ENCODE measurements at regions not wholly inside any gene's neighbourhood (a gene's known extent, or its start where the extent isn't known, plus 50 kb on each side); places are given as distances from the start of the nearest gene placed in this dataset.

DNA sequence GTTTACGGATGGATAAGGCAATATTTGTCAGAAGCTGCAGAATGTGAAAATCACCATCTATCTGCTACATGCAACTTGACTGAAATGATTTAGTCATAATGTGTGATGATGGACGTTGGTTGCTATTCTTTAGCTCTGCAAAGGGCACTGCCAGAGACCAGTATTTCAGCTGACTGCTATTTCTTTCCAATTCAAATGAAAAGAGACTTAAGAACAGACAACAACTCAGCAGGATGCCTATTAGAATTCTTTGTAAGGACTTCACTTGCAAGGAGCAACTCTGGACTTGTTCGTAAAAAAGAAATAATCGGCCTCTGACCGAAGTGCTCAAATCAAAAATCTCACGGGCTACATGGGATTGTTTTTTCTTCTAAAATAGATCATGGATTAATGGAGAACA is 262.7 kb downstream of the DHX15 start:
- no peak for TF ChIP-seq TAF1 (IDR thresholded peaks at IDR 0.05; ENCODE audit: borderline replicate concordance, low read depth, low read length)
- no peak for TF ChIP-seq POLR2A (IDR thresholded peaks at IDR 0.05; ENCODE audit: low read depth, low read length)
- no peak for TF ChIP-seq POLR2AphosphoS5 (IDR thresholded peaks at IDR 0.05; ENCODE audit: low read depth, low read length)
- no peak for FAIRE-seq
- no peak for DNase-seq (ENCODE audit: insufficient read length)

DNA sequence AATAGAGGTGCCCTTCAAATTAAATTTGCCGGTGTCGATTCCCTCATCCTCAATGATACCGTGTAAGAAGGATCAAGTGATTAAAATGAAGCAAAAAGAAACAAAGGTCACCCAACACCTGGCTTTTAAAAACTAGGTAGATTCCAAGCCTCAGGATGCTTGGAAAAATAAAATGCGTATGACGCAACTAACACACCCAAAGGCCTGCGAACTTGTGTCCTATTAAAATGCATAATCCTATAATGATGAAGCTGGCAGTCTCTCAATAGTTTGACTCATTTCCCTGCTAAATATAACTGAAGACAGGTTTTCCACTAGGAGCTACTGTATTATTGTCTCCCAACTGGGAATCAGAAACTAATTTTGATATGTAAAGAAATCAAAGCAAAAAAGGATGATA is 263.2 kb downstream of the DHX15 start:
- FAIRE-seq (no peak), DNase-seq (ENCODE audit: insufficient read length) (no peak)
- no peak for TF ChIP-seq POLR2AphosphoS5 (IDR thresholded peaks at IDR 0.05; ENCODE audit: low read depth, low read length)
- TF ChIP-seq POLR2A (IDR thresholded peaks at IDR 0.05; ENCODE audit: low read depth, low read length) = no peak
- TF ChIP-seq TAF1 (IDR thresholded peaks at IDR 0.05; ENCODE audit: borderline replicate concordance, low read depth, low read length) = no peak

DNA sequence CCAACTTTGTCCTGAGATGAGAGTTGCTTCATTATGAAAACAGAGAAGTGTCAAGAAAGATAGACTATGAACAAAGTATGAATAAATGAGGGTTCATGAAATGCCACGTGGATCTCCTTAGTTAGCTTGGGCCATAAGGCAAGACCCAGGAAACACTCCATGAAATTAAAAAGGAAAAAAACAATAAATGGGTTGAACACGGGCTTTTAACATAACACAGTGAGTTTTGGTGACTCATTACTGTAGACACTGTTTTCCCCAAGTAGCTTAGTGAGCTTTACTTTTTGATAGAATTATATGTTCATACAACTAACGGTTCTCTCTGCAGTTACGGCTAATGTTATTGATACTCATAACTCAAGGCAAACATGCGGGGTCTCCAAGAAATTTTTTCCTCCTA is 265.0 kb downstream of the DHX15 start:
- FAIRE-seq (no peak), DNase-seq (ENCODE audit: insufficient read length) (no peak)
- TF ChIP-seq POLR2A (IDR thresholded peaks at IDR 0.05; ENCODE audit: low read depth, low read length) (no peak), TAF1 (IDR thresholded peaks at IDR 0.05; ENCODE audit: borderline replicate concordance, low read depth, low read length) (no peak), POLR2AphosphoS5 (IDR thresholded peaks at IDR 0.05; ENCODE audit: low read depth, low read length) (no peak)

DNA sequence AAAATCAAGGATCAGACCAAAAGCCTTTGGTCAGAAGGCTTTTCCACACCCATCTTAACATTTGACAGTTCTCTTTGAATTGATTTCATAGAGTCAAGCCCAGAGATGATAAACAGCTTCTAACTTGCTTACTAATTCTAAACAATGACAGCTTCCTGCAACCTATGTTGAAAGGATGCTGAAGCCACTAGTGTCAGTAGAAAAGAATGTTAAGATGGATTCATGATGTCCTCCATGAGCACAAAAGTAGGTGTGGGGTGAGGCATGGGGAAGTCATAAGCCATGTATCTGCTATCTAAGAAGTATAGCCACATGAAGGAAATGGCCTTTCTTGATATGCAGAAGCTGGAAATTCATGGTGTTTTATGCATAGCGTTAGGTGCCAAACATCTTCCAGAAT is 269.3 kb downstream of the DHX15 start:
- FAIRE-seq (no peak), DNase-seq (ENCODE audit: insufficient read length) (no peak)
- TF ChIP-seq POLR2AphosphoS5 (IDR thresholded peaks at IDR 0.05; ENCODE audit: low read depth, low read length) = no peak
- TF ChIP-seq TAF1 (IDR thresholded peaks at IDR 0.05; ENCODE audit: borderline replicate concordance, low read depth, low read length) = no peak
- no peak for TF ChIP-seq POLR2A (IDR thresholded peaks at IDR 0.05; ENCODE audit: low read depth, low read length)

DNA sequence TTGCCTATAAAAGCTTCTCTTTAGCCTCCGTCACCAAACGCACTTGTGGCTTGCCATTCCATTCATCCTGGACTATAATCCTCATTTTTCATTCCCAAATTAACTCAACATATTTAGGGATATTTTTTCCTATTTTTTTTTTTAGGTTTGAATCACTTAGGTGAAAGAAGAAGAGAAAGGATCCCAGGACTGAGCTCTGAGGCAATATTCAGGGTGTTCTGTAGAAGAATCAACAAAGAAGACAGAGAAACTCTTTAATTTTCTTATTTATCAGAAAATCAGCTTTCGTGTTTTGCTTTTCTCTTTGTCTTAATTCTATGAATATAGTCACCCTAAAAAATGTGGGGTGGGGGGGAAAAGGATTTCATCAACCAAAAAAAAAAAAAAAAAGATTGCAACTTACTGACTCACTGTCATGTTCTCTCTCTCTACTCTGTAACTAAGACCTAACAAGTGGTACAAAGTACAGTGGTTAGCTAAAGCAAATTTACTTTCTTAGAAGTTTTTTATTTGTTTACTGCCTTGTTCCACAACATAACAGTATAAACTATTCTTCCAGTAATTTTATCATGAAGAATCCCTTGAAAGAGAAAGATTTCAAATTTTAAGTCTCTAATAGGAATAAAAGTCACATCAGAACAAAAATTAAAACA is 272.0 kb downstream of the DHX15 start:
- FAIRE-seq = no peak
- TF ChIP-seq POLR2AphosphoS5 (IDR thresholded peaks at IDR 0.05; ENCODE audit: low read depth, low read length) (no peak), POLR2A (IDR thresholded peaks at IDR 0.05; ENCODE audit: low read depth, low read length) (no peak), TAF1 (IDR thresholded peaks at IDR 0.05; ENCODE audit: borderline replicate concordance, low read depth, low read length) (no peak)

DNA sequence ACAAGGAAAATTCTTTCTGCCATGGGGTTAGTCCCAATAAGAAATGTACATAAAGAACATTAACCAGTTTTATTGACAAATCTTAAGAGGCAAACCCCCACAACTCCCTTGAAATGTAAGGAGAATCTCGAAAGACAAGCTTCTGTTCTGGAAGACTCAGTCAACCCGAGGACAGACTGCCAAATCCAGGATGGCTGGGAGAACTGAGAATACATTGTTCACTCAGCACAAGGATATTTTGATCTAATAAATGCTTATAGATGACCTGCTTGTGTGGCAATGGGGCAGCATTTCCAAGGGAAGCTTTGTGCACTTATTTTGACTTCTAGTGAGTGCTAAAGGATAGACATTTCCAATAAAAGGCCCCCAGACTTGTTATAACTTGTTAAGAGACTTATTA is 280.4 kb downstream of the DHX15 start:
- no peak for TF ChIP-seq TAF1 (IDR thresholded peaks at IDR 0.05; ENCODE audit: borderline replicate concordance, low read depth, low read length)
- no peak for TF ChIP-seq POLR2AphosphoS5 (IDR thresholded peaks at IDR 0.05; ENCODE audit: low read depth, low read length)
- no peak for TF ChIP-seq POLR2A (IDR thresholded peaks at IDR 0.05; ENCODE audit: low read depth, low read length)
- no peak for DNase-seq (ENCODE audit: insufficient read length)
- no peak for FAIRE-seq

More for the DNA sequence above, 272.0 kb downstream of the DHX15 start:
- DNase-seq (ENCODE audit: insufficient read length) = no peak

DNA sequence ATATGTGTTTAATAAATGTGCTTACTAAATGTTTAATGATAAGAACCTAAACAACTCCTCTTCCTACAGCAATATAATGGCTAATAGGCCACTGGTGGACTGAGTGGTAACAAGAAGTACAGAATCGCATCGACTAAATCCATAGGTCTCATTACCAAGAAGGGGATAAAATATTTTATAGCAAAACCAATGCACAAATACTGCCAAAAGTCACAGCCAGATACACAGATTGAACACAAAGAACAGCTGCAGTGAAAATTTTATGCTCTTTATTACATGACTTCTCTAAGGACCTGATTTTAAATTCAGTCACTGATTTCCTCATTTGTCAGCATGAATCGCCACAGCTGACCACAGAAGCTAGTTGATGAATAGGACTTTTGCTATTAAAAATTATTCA is 285.4 kb downstream of the DHX15 start:
- TF ChIP-seq POLR2A (IDR thresholded peaks at IDR 0.05; ENCODE audit: low read depth, low read length) (no peak), TAF1 (IDR thresholded peaks at IDR 0.05; ENCODE audit: borderline replicate concordance, low read depth, low read length) (no peak), POLR2AphosphoS5 (IDR thresholded peaks at IDR 0.05; ENCODE audit: low read depth, low read length) (no peak)
- no peak for DNase-seq (ENCODE audit: insufficient read length)
- no peak for FAIRE-seq

DNA sequence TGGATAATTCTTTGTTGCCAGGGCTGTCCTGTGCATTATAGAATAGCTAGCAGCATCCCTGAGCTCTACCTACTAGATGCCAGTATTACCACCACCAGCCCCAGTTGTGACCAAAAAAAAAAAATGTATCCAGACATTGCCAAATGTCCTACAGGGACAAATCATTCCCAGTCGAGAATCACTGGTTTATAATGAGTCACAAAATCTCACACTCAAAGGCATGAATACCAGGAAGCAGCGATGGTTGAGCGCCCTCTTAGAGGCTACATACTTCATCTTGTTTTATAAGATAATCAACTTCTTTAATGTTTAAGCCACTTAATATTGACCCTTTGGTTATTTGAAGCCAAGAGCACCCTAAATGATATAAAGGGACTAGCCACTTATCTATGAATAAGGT is 297.3 kb downstream of the DHX15 start:
- TF ChIP-seq TAF1 (IDR thresholded peaks at IDR 0.05; ENCODE audit: borderline replicate concordance, low read depth, low read length) (no peak), POLR2AphosphoS5 (IDR thresholded peaks at IDR 0.05; ENCODE audit: low read depth, low read length) (no peak), POLR2A (IDR thresholded peaks at IDR 0.05; ENCODE audit: low read depth, low read length) (no peak)
- FAIRE-seq = no peak
- DNase-seq (ENCODE audit: insufficient read length) = no peak

DNA sequence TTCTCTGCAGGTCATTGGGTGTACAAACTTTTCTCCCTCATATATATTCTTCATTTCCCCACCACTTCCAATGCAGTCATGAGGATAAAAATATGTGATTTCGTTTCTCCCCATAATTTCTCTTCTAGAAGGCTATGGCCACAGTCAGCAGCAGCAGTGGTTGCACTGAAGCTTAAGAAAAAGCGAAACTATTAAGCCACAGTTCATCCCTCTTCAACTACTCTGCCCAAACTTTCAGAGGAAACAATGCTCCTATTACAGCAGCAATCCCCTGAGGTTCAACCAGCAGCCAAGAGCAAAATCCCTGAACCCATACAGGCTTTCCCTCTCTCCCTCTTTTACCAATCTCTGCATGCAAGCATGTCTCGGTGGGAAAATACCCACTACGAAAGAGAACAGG is 298.6 kb downstream of the DHX15 start:
- DNase-seq (ENCODE audit: insufficient read length) = no peak
- FAIRE-seq = no peak
- TF ChIP-seq TAF1 (IDR thresholded peaks at IDR 0.05; ENCODE audit: borderline replicate concordance, low read depth, low read length) = no peak

DNA sequence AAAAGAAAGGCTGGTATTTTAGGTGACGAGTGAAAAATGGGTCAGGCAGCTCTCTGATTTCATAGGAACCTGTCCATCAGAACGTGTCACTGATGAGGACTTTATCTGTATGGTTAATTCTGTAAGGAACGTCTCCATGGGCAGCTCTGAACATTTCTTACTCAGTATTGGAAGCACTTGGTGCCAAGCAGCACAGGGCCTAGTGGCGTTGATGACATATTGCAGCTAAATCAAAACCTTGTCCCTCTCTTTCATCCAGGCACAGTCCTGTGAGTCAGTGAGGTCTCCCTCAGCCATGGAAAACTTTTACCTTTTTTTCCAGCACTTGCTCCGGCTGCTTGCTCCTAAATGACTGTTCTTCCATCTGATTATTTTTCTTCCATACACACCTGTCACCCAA is 301.9 kb downstream of the DHX15 start:
- FAIRE-seq (no peak), DNase-seq (ENCODE audit: insufficient read length) (no peak)
- TF ChIP-seq POLR2AphosphoS5 (IDR thresholded peaks at IDR 0.05; ENCODE audit: low read depth, low read length) = no peak
- no peak for TF ChIP-seq TAF1 (IDR thresholded peaks at IDR 0.05; ENCODE audit: borderline replicate concordance, low read depth, low read length)
- no peak for TF ChIP-seq POLR2A (IDR thresholded peaks at IDR 0.05; ENCODE audit: low read depth, low read length)

DNA sequence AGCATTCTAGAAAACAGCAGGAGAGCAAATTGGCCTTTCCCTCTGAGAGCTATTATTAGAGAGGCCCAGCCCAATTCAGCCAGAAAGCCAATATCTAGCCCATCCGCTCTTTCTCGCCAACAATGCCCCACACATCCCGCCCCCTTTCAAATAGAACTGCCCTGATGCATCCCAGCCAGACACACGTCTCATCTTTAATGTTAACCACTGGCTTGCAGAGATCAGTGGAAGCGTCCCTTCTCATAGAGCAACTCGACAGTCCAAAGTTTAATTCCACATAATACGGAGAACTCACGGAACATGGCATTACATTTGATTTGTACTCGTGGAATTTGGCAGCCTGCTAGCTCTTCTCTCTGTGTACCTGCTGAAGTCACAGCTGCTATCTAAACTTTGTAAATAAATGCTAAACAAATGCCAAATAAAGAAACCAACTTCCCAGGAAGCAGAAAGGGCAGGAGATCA is 304.4 kb downstream of the DHX15 start:
- TF ChIP-seq TAF1 (IDR thresholded peaks at IDR 0.05; ENCODE audit: borderline replicate concordance, low read depth, low read length) (no peak), POLR2AphosphoS5 (IDR thresholded peaks at IDR 0.05; ENCODE audit: low read depth, low read length) (no peak), POLR2A (IDR thresholded peaks at IDR 0.05; ENCODE audit: low read depth, low read length) (no peak)
- DNase-seq (ENCODE audit: insufficient read length) = no peak

DNA sequence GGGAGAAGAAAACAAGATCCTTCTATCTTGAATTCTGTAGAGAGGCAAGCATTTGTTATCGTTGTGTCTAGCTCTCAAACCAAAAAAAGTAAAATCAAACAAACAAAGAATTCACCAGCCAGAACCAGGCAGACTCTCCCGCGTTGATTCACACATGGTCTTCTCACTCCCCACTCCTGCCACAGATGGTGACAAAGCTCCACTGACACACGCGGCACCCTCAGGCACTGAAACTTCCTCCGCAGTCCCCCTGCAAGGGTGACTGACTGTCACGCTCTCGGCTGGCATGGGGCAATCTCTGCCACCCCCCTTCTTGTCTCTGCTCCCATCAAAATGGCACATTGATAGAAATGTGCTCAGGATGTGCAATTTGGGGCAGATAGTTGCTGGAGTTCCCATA is 304.9 kb downstream of the DHX15 start:
- DNase-seq (ENCODE audit: insufficient read length) (no peak), FAIRE-seq (no peak)
- TF ChIP-seq POLR2A (IDR thresholded peaks at IDR 0.05; ENCODE audit: low read depth, low read length) (no peak), POLR2AphosphoS5 (IDR thresholded peaks at IDR 0.05; ENCODE audit: low read depth, low read length) (no peak), TAF1 (IDR thresholded peaks at IDR 0.05; ENCODE audit: borderline replicate concordance, low read depth, low read length) (no peak)

More for the DNA sequence above, 304.4 kb downstream of the DHX15 start:
- FAIRE-seq = no peak

Data from GM12892 (cell line).